SIG-M5 treated with dmso at 0.1 percent for 504 hours (cell line): ENCODE measurements at regions not wholly inside any gene's neighbourhood (a gene's known extent, or its start where the extent isn't known, plus 50 kb on each side); places are given as distances from the start of the nearest gene placed in this dataset.

ENCODE experiments used
- DNase-seq: peaks from one replicate; lab custom pipeline; 2025; ENCODE audit not compliant: unreplicated experiment; lab: John Stamatoyannopoulos, UW

DNA sequence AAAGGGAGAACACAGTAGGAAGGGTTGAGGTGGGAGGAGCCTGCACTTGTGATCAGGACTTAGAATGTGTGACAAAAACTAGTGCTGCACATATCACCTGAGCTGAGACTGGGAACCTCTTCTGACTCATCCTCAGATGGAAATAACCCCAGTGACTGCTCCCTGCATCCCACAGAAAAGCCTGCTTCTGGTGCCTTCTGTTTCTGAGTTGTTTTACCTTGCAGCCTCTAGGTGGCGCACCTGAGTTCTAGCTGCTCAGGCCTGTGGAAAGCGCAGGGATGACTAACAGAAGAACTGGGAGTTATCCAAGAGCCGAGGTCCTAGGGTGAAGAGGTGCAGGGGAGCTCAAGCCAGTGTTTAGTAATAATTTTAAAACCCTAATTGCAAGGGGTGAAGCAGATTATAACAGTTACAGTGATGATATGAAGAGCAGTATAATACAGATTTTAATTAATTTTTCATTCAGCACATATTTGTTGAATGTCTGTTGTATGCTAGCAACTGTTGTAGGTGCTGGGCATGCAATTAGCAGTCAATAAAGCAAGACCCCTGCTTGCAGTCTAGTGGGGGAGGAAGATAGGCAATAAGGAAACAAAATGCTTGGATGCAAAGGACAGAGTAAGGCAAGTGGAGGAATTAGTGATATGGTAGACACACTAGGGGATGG is 302.5 kb downstream of the DHX35 start:
- DNase-seq: peak; percentile 70

DNA sequence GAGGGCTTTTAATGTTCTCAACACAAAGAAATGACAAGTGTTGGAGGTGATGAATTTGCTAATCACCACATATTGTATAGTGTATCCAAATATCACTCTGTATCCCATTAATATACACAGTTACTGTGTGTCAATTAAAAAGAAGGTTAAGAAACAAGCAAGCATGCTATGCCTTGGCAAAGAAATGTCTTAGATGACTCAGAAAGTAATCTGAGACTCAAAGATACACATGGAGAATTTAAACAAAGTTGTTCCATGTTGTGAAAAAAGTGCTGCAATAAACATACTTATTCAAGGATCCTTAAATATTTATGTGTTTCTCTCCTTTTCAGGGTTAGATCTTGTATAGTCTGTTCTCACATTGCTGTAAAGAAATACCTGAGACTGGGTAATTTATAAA is 300.9 kb downstream of the DHX35 start:
- DNase-seq: no peak

DNA sequence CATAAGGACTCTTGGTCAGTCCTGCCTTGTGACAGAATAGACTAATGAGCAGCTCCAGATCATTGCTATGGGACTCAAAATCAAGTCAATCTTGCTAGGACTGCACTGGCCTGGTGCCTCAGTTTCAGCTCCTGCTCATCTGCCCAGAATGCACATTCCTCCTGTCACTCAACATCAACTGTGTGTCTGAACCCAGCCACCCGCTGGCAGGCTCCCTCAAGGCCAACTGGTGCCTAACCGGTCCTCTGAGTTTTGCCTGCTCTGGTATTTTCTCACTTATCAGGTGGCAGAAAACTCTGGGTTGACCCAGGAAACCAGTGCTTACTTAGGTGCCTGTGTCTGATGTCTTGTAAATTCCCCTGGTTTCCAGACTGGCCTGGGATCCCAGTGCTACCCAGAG is 297.7 kb downstream of the DHX35 start:
- no peak for DNase-seq

DNA sequence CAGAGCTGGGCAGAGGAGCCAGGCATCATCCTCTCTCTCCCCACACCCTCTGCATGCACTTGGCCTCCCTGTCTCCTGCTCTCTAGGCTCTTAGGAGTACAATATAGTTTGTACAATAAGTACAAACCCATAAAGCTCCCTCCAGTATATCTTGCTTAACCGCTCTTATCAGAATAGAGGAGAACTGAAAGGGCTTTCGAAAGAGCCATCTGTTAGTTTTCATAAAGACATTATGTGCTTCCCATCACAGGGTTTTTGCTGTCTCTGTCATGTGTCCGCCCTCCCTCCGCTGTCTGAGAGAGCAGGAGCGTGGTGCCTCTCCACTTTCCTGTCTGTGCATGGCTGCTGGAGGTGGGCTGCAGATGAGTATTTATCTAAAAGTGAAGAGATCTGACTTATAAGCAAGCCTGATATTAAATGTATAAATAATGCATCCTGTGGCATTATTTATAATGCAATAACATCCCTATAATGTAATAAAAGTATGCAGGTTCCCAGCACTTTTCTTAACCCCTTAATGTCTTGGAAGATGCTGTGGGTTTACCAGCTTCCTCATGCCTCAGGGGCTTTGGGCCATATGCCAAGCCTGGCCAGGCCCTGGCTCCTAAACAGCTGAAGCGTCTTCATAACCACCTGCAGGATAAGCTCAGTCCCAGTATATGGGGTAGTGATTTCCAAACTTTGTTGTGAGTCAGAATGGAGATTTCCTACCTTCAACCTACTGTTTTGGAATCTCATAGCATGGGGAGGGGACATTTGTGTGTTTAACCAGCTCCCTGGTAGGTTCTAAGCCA is 297.1 kb downstream of the DHX35 start:
- DNase-seq: no peak

DNA sequence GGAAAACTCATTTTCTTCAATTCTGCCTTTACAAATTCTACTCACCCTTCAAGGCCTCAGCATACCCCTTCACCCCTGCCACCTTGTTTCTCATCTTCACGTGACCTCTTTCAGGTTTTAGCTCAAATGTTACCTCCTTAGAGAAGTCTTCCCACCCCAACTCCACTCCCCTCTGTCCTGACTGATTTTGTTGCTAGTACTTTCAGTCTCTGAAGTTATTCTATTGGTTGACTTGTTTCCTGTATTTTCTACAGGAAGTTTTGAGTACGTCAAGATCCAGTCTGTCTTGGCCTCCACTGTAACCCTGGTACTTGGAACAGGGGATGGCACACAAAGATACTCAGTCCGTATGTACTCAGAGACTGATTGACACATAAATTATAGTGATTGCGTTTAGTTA is 296.1 kb downstream of the DHX35 start:
- DNase-seq: no peak

DNA sequence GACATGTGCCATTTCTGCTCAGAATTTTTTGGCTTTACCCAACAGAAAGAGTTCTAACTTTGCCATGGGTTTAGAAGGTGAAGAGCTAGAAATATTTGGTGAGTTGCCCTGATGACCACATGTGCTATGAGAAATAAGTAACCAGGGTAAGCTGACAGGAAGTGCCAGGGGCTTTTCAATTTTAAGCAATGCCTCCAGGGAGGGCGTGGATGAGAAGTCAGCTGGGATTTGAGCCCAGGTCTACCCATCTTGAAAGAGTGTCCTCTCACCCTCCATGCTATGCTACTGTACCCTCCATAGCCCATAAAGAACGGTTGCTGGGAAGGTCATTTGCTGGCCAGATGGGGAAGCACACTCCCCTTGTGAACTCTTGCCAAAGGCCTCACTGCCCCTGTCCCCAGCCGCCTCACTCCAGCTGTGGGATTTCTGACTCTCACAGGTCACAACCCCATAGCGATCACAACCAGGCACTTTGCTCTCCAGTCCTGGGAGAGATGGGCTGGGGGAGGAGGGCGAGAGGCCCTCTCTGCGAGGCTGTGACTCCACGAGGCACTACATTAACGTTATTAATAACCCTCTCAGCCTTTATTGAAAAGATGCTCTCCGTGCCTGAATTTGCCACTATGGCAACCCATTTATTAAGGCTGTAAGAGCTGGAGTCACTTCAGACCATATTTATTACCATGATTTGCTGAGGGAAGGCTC is 291.1 kb downstream of the DHX35 start:
- no peak for DNase-seq

DNA sequence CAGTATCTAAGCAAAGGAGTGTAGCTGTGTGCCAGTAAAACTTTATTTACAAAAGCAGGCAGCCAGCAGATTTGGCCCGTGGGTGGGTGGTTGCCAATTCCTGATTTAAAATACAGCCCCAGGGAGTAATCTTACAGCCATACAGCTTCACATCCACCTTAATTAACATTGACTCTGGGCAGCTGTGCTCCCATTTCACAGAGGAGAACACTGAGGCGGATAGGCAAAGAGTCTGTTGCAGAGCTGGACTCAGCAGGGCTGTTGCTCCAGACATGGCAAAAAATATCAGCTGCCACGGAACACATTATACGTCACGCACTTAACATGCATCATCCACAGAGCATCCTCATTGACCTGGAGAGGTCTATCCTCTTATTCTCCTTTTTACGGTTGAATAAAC is 289.9 kb downstream of the DHX35 start:
- no peak for DNase-seq

DNA sequence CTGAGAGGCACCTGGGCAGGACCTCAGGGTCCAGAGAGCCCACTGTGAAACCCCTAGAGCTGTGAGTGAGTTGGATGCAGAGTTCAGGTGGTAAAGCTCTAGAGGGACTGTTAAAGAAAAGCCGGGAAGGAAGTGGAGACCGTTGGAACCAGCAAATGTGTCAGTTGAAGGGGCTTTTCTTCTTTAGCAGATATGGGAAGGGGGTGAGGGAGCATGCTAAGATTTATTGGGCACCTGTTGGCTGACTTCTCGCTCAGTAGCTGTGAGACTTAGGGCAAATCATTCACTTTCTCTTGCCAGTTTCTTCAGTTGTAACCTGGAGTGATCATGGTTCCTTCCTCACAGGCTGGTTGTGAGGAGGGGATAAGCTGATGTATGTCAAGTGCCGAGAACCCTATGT is 287.7 kb downstream of the DHX35 start:
- DNase-seq: no peak

DNA sequence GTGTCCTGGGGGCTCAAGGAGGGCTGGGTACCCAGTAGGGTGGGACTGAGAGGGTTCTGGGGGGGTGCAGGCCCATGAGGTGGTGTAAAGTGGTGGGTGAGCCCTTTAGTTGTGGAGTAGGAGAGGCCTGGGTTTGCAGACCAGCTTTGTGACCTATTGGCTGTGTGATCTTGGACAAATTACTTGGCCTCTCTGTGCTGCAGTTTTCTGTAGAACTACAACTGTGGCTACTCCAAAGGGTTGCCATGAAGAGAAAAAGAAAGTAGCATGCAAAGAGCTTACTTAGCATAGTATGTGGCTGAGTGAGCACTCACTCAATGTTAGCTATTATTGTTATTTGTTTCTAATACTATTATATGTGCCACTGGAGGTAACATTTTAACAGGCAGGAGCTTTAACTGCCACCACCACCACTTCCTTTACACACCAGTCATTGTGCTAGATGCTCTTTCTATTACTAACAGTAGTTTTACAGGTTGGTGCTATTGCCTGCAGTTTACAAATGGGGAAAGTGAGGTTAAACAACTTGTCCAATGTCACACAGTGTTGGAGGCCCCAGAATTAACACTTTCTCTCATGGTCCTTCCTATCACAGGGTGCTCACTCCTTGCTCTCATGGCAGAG is 286.8 kb downstream of the DHX35 start:
- DNase-seq: no peak

DNA sequence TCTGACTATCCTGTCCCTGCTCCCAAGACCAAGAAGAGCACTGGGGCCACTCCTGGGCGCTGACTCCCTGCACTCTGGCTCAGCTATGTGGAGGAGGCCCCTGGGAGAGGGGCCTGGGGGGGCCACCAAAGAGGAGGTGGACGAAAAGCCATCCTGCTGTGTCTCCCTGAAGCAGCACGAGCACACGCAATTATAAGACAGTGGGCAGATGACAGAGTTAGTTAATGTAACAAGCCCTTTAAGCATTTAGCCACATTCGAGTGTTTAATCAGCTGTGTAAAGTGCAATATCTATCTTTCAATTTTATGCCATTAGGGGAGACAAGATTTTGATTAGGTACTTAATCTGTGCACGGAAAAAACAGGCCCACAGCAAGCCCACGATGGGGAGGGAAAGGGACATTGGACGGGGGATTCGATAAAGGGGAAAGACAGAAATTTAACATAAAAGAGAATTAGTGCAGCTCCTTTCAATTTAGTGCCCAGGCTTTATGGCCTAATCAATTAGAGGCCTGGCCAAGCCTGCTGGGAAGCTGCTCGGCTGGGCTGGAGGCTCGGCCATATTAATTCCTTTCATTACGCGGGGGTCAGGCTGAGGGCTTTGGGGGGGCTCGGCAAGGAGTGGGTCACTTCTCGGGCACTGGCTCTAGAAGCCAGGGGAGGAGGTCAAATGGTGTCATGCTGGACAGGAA is 286.2 kb downstream of the DHX35 start:
- no peak for DNase-seq

DNA sequence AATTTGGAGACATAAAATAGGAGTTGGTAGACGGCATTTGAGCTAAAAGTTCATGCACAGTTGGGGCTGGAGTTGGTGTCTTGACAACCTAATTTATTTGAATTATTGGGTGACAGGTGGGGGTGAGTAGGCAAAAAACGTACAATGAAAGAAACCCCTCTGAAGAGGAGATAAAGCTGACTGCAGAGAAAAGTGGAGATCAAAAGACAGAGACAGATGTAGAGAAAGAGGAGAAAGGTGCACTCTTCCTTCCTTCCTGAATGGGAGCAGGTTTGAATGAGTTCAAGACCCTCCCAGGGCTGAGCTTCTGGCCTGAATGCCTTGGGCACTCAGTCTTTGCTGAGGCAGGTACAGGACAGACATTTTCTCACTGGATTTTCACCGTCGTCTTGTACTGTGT is 284.3 kb downstream of the DHX35 start:
- DNase-seq: no peak

DNA sequence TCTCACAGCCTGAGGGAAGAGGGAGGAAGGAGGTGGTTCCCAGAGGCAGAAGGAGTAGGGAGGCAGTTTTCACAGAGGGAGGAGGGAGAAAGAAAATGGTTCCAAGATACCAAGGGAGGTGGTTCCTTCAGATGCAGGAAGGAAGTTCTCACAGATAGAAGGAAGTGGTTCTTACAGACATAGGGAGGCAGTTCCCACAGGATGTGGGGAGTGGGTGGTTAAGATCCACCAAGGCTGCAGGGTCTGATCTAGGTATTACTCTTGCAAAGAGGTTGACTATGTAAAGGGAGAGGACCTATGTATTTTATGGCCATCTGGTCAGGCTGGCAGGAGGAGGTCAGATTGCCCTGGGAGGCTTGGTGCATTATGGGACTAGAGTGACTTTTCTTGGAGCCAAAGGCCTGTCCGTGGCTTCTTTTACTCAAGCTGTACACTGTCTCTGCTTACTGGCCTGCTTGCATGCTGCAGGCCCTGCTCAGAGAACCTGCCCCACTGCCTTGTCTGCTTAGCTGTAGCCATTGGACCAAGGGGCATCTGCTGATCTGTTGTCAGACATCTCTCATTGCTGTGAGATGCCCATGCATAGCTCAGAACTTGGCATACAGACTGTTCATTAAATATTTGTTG is 283.7 kb downstream of the DHX35 start:
- DNase-seq: no peak

DNA sequence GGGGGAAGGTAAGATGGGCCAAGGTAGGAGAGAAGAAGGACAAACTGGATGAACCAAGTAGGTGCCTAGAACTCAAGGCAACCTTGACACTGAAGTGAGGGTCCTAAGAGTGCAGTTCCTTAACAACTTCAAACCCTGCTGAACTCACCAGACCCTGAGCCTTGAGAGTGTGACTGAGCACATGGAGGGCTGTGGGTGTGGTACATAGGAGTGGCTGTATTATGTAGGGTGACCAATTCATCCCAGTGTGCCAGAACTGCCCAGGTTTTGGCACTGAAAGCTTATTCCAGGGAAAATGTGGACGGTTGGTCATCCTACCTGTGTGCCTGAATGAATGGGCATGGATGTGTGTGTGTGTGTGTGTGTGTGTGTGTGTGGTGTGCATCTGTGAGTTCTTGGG is 281.8 kb downstream of the DHX35 start:
- no peak for DNase-seq

DNA sequence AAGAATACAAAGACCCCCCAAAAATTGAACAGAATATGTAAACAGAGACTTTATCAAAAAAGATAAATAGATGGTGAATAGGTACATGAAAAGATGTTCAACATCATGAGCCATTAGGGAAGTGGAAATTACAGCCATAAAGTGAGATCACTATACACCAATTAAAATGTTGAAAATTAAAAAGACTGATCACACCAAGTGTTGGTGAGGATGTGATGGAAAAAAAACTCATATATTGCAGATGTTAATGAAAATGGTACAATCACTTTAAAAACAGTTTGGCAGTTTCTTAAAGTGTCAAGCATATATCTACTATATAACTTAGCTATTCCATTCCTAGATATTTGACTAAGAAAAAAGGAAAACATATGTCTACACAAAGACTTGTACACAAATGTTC is 280.5 kb downstream of the DHX35 start:
- DNase-seq: no peak

DNA sequence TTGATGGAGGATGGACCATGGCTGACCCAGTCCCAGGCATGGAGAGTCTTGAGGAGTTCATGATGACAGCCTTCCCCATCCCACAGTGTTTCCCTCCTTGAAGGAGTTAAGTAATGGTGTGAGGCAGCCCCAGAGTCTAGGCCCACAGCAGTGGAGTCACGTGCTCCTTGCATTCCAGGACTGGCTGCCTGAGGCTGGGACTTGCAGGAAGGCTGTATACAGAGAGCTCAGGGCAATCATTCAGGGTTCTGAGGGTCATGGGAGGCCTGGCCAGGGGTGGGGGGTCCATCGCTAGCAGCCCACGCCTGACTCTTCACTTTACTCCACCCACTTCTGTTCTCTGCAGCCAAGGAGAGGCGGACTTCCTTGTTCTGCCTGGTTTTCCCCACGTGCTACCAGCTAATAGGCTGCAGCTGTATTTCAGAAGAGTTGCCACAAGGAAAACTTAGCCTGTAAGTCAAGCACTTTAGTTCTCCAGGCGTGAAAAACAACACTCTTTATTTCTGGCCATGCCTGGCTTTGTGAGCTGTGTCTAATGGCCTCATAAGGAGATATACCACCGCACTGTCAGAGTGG is 272.5 kb downstream of the DHX35 start:
- DNase-seq: no peak

DNA sequence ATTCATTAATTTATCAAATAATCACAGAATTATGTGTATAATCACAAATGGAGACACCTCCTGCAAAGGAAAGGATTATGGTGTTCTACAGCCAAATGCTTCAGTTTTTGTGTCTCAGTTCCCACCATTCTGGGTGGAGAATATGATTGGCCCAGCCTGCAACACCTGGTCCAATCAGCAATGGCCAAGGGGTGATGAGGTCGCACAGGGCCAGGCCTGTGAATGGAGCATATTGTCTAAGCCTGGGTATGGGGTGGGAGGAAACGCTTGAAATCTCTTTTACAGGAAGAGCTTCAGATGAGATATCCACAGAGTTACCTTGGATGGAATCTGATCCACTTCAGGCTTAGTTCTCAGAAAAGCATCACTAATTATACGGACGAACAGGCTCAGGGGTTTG is 271.6 kb downstream of the DHX35 start:
- no peak for DNase-seq

DNA sequence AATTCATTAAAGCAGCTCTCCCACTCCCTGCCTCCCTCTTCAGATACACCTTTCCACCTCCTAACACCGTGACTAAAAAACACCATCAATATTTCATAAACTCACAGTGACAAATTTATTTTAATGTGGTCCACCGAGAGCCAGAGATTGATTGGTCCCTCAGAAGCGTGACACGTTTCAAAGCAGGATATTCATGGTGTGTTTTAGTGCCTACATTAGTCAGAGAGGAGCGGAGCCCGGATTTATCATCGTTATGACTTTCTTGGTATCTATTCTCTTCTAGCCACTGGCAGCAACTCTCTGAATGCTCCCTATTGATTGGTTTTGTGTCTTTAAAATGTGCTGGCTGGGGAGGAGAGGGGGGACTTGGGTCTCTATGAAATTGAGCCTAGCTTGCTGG is 265.3 kb downstream of the DHX35 start:
- no peak for DNase-seq

DNA sequence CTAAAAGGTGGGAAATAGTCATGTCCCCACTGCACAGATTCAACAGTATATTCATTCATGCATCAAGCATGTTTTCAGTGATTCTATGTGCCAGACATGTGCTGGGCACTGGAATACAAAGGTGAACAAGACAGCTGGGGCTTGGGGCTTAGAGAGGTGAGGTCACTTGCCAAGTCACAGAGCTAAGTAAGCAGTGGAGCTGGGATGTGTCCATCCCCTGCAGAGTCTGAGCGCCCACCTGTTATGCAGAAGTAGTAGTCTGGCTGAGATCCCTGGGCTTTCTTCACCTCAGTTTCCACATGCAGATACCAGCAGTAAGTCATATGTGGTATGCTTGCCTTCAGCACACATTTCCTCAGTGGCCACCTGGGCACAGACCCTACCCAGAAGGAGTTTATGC is 263.8 kb downstream of the DHX35 start:
- no peak for DNase-seq

DNA sequence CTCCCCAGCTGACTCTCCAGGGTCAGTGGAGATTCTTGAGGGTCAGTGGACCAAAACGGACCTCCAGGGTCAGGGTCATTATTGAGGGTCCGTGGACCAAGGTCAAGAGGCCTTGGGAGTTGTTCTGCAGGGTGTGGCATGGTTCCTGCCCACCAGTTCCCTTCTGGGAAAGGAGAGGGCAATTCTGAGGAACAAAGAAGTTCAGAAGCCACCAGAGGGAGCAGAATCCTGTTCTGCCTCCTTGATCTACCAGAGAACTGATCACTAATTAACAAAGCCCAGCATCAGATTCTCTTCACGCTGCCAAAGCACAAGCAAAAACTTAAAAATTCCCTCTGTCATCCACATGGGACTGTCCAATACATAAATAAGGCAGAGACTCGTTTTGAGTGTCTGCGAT is 263.4 kb downstream of the DHX35 start:
- DNase-seq: no peak

DNA sequence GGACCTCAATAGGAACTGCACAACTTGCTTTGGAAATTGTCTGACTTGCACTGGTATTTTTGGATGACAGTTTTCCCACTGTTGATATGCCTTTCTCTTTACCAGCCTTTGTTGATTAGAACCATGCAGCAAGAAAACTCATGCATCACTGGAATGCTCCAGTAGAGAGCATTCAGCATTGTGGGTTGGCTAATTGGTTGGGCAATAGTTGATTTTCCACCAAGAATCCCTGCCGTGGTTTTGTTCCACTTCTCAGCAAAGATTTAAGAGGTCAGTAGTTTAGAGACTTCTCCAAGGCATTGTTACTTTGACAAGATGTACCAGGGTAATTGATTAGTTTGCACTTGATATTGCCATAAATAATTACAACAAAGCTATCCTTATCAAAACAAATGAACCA is 260.0 kb downstream of the DHX35 start:
- no peak for DNase-seq
